HG03469 (cell line): ENCODE measurements at regions not wholly inside any gene's neighbourhood (a gene's known extent, or its start where the extent isn't known, plus 50 kb on each side); places are given as distances from the start of the nearest gene placed in this dataset.

Experiments
- ATAC-seq: cut with Tn5 transposase; IDR thresholded peaks from one replicate; pipeline ENCODE4 v1.9.1; 2021; ENCODE audit warnings: mild to moderate bottlenecking, moderate library complexity, moderate number of reproducible peaks; ENCODE audit not compliant: unreplicated experiment

- no peak for ATAC-seq
These were observed 96.9 kb upstream of the KCNJ16 start for GRCh38 chr17:69978056-69978646.

GRCh38 chr17:69981441-69981840, 93.6 kb upstream of the KCNJ16 start:
- ATAC-seq, result no peak

GRCh38 chr17:69995476-69995875, 79.5 kb upstream of the KCNJ16 start:
- no peak for ATAC-seq

- ATAC-seq, result no peak
These were observed 77.7 kb upstream of the KCNJ16 start for GRCh38 chr17:69997332-69997731.

GRCh38 chr17:69999253-69999652, 75.8 kb upstream of the KCNJ16 start:
- ATAC-seq, result no peak

- ATAC-seq, result no peak
These were observed 68.9 kb upstream of the KCNJ16 start for GRCh38 chr17:70006159-70006558.

GRCh38 chr17:70011750-70012149, 63.3 kb upstream of the KCNJ16 start:
- no peak for ATAC-seq

GRCh38 chr17:70013911-70014310, 61.1 kb upstream of the KCNJ16 start:
- no peak for ATAC-seq

GRCh38 chr17:70017112-70017511, 57.9 kb upstream of the KCNJ16 start:
- no peak for ATAC-seq

GRCh38 chr17:70017941-70018340, 57.1 kb upstream of the KCNJ16 start:
- no peak for ATAC-seq

- ATAC-seq, result no peak
These were observed 53.3 kb upstream of the KCNJ16 start for GRCh38 chr17:70021726-70022125.

- ATAC-seq, result no peak
These were observed 52.9 kb upstream of the KCNJ16 start for GRCh38 chr17:70022175-70022574.

- no peak for ATAC-seq
These were observed 50.8 kb upstream of the KCNJ16 start for GRCh38 chr17:70024253-70024652.
